ENCODE measurements at regions not wholly inside any gene's neighbourhood (a gene's known extent, or its start where the extent isn't known, plus 50 kb on each side); places are given as distances from the start of the nearest gene placed in this dataset.

- TF ChIP-seq CTCF (IDR thresholded peaks at IDR 0.05) (no peak), POLR2A (IDR thresholded peaks at IDR 0.05) (no peak)
- intact Hi-C loops (cut with DNase I; ENCODE audit: low total_unique reads), result no loop called here
- whole genome bisulfite sequencing, 2 donors, result 86 to 91% methylated on average over 7 of the region's 7 CpGs
- DNase-seq (ENCODE audit: low spot score in 2 of 2), result no peak
- no peak overlapping the region for H3K4me3 ChIP-seq (ENCODE audit: low read depth, poor library complexity, severe bottlenecking)
Measured at GRCh38 chr14:42112108-42112507, 505.4 kb downstream of the LRFN5 start.

GRCh38 chr14:42111355-42111754, 504.7 kb downstream of the LRFN5 start:
- no peak overlapping the region for H3K4me3 ChIP-seq (ENCODE audit: low read depth, poor library complexity, severe bottlenecking)
- WGBS, 2 donors, result 93 to 96% methylated on average over 2 of the region's 2 CpGs
- TF ChIP-seq CTCF (IDR thresholded peaks at IDR 0.05), result no peak
- no peak for TF ChIP-seq POLR2A (IDR thresholded peaks at IDR 0.05)
- intact Hi-C loops (cut with DNase I; ENCODE audit: low total_unique reads), result no loop called here
- no peak for DNase-seq (ENCODE audit: low spot score in 2 of 2)

GRCh38 chr14:42110167-42110566, 503.5 kb downstream of the LRFN5 start:
- DNase-seq (ENCODE audit: low spot score in 2 of 2), result no peak
- 82 to 90% methylated on average over 1 of the region's 1 CpG for WGBS, 2 donors
- intact Hi-C loops (cut with DNase I; ENCODE audit: low total_unique reads), result no loop called here
- TF ChIP-seq CTCF (IDR thresholded peaks at IDR 0.05) (no peak), POLR2A (IDR thresholded peaks at IDR 0.05) (no peak)
- H3K4me3 ChIP-seq (ENCODE audit: low read depth, poor library complexity, severe bottlenecking), result no peak overlapping the region

GRCh38 chr14:42095155-42095554, 488.5 kb downstream of the LRFN5 start:
- intact Hi-C loops (cut with DNase I; ENCODE audit: low total_unique reads), result no loop called here
- 82 to 100% methylated on average over 2 of the region's 2 CpGs for WGBS, 2 donors
- TF ChIP-seq CTCF (IDR thresholded peaks at IDR 0.05), result no peak
- no peak for TF ChIP-seq POLR2A (IDR thresholded peaks at IDR 0.05)

DNA sequence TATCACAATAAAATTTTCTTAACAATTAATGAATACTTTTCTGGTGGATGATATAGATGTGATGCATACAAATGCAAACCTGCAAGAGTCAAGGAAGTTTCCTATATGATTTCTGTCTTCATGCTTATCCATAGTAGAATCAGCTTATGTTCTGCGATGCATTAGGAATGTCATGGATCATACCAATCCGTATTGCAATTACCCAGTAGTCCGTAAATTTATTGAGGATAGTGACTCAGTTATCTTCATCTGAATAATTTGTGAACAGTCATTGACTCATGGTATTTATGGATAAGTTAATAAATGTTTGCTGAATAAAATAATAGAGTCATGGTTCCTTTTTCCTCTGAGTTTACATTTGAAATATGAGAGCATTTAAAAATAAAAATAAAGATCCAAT, 483.4 kb downstream of the LRFN5 start:
- no peak for TF ChIP-seq POLR2A (IDR thresholded peaks at IDR 0.05)
- no peak for TF ChIP-seq CTCF (IDR thresholded peaks at IDR 0.05)
- no peak overlapping the region for H3K4me3 ChIP-seq (ENCODE audit: low read depth, poor library complexity, severe bottlenecking)
- DNase-seq (ENCODE audit: low spot score in 2 of 2), result no peak
- intact Hi-C loops (cut with DNase I; ENCODE audit: low total_unique reads), result no loop called here
- 76 to 81% methylated on average over 3 of the region's 3 CpGs for WGBS, 2 donors

More at GRCh38 chr14:42095155-42095554, 488.5 kb downstream of the LRFN5 start:
- no peak for DNase-seq (ENCODE audit: low spot score in 2 of 2)
- H3K4me3 ChIP-seq (ENCODE audit: low read depth, poor library complexity, severe bottlenecking), result no peak overlapping the region

DNA sequence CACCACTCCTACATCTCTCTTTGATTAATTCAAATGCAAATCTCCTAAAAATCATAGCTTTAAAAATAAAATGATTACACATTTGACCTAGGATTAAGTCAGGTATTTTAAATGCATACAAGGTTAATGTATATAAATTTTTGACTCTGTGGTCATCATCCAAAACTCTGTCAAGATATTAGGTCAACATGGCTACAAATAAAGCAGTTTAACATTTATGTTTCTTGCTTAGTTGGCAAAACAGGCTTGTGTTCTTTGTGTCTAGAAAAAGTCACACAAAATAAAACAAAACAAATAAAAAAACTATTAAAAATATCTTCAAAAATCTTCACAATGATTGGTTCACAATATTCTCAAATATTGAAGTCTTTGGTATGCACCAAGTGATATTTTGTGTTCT, 473.2 kb downstream of the LRFN5 start:
- TF ChIP-seq POLR2A (IDR thresholded peaks at IDR 0.05) (no peak), CTCF (IDR thresholded peaks at IDR 0.05) (no peak)
- intact Hi-C loops (cut with DNase I; ENCODE audit: low total_unique reads), result no loop called here
- no peak overlapping the region for H3K4me3 ChIP-seq (ENCODE audit: low read depth, poor library complexity, severe bottlenecking)
- no peak for DNase-seq (ENCODE audit: low spot score in 2 of 2)

All from lower leg skin (tissue), 4 donors.